ENCODE measurements at regions not wholly inside any gene's neighbourhood (a gene's known extent, or its start where the extent isn't known, plus 50 kb on each side); places are given as distances from the start of the nearest gene placed in this dataset.

DNA sequence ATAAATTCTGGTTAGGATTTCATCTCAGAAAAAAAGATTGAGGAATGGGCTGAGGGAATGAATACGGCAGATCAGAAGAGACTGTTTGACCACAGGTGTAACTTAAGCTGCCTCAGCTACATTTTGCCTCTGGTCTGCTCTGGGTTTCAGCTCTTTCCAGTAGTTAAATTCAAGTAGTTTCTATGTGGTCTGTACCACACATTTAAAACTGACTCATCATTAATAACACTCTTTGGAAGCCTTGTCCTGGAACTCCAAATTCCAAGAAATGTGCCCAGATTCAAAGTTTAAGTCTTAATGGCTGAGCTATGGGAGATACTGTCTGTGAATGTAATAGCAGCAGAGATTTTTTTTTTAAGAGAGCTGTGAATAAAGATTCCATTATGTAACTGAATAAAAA lies 133.1 kb upstream of the IGSF10 start:
- TF ChIP-seq POLR2A (IDR thresholded peaks at IDR 0.05) = no peak
- TF ChIP-seq, protein P1, sequence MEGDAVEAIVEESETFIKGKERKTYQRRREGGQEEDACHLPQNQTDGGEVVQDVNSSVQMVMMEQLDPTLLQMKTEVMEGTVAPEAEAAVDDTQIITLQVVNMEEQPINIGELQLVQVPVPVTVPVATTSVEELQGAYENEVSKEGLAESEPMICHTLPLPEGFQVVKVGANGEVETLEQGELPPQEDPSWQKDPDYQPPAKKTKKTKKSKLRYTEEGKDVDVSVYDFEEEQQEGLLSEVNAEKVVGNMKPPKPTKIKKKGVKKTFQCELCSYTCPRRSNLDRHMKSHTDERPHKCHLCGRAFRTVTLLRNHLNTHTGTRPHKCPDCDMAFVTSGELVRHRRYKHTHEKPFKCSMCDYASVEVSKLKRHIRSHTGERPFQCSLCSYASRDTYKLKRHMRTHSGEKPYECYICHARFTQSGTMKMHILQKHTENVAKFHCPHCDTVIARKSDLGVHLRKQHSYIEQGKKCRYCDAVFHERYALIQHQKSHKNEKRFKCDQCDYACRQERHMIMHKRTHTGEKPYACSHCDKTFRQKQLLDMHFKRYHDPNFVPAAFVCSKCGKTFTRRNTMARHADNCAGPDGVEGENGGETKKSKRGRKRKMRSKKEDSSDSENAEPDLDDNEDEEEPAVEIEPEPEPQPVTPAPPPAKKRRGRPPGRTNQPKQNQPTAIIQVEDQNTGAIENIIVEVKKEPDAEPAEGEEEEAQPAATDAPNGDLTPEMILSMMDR (IDR thresholded peaks at IDR 0.05) = no peak
